NCI-H510A treated with DMSO at 0.1 percent for 48 hours (cell line): ENCODE measurements at regions not wholly inside any gene's neighbourhood (a gene's known extent, or its start where the extent isn't known, plus 50 kb on each side); places are given as distances from the start of the nearest gene placed in this dataset.

Experiments
- DNase-seq: peaks from one replicate; lab custom pipeline; 2025; lab: John Stamatoyannopoulos, UW

DNA sequence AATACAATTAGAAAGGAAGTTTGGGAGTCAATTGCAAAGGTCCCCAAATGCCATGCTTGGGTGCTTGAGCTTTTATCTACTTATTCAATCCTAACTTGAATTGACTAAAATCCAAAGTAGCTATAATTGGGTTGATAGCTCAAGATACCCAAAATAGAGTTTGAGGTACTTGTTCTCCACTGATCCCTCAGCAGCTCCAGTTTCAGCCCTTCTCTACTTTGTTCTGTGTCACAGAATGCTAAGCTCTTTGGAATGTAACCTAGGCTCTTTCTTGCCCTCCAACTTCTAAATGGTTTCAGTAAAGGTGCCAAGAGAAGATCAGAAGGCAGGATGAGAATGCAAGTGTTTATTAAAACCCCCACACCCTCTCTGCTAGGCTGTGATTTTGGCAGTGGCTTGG is 251.4 kb upstream of the CLEC14A start:
- DNase-seq: no peak

DNA sequence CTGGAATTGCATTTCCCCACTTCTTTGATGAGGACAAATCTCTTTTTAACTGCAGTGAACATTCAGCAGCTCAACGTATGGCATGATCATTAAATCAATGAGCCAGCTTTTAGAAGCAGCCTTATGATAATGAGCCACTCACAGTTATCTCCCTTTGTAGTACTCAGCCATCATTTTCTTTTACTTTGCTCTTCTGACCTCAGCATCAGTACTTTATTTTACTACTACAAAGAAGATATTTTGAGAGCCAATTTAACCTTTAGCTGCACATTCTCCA is 250.0 kb upstream of the CLEC14A start:
- no peak for DNase-seq

GRCh38 chr14:38505221-38505972 is 249.5 kb upstream of the CLEC14A start:
- no peak for DNase-seq

DNA sequence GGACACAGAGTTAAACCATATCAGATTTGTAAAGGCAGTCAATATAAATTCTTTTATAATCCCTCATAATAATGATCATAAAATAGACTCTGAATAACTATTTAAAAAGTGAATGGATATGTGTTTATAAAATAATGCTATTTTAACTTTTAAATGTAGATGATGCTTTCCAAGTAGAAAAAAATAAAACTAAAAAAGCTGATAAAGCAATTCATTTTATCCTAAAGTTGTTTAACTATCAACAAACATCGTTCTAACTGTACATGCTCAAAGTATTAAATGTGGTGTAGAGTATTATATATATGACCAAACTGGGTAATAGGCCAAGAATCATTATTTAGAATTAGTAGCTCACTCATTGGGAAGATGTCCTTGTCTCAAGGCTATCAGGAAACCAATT is 248.3 kb upstream of the CLEC14A start:
- no peak for DNase-seq

DNA sequence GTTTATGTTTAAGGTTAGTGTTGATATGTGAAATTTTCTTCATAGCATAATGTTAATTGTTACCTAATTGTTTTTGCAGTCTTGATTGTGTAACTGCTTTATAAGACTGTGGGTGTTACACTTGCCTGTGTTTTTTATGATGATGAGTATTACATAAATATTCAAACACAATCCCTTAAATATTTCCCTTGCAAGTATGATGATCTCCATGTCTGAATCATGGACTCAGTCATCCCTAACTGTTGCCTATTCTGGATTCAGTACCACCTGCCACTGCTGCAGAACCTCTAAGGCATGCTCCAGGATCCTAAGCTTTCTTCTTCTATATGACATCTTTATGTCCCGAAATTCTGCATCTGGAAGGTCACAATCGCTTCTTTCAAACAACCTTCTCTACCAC is 246.3 kb upstream of the CLEC14A start:
- no peak for DNase-seq

DNA sequence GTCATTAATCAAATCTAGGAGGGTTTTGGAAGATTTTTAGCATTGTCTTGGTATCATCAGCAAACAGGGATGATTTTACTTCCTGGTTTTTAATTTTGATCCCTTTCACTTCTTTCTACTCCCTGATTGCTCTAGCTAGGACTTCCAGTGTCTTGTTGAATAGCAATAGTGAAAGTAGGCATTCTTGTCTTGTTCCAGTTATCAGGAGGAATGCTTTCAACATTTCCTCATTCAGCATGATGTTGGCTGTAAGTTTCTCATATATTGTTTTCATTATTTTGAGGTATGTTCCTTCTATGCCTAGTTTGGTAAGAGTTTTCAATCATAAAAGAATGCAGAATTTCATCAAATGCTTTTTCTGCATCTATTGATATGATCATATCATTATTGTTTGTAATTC is 244.2 kb upstream of the CLEC14A start:
- DNase-seq: no peak

DNA sequence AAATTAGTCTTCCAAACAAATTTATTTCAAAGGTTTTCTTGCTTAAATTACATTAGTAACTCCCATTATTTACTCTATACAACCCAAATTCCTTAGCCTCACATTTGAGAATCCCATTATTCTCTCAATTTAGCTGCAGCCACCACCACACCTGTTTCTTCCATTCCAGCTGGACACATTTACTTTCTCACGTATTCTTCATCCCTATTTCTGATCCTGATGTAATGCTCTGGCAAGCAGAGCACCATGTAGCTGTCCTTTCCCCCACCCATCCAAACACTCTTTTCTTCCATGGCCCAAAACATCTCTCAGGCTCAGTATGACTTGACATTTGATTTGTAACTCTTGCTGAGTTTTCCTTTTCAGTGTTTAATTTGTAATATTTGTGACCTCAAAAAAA is 240.2 kb upstream of the CLEC14A start:
- DNase-seq: no peak

GRCh38 chr14:38490273-38490672 is 234.4 kb upstream of the CLEC14A start:
- DNase-seq: no peak

DNA sequence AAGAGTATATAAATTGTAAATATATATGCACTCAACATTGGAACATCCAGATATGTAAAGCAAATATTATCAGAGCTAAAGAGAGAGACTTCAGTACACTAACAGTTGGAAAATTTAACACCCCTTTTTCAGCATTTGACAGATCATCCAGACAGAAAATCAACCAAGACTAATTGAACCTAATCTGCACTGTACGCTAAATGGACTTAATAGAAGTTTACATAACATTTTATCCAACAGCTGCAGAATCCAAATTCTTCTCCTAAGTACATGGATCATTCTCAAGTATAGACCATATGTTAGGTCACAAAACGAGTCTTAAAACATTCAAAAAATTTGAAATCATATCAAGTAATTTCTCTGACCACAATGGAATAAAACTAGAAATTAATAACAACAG is 229.1 kb upstream of the CLEC14A start:
- DNase-seq: no peak

DNA sequence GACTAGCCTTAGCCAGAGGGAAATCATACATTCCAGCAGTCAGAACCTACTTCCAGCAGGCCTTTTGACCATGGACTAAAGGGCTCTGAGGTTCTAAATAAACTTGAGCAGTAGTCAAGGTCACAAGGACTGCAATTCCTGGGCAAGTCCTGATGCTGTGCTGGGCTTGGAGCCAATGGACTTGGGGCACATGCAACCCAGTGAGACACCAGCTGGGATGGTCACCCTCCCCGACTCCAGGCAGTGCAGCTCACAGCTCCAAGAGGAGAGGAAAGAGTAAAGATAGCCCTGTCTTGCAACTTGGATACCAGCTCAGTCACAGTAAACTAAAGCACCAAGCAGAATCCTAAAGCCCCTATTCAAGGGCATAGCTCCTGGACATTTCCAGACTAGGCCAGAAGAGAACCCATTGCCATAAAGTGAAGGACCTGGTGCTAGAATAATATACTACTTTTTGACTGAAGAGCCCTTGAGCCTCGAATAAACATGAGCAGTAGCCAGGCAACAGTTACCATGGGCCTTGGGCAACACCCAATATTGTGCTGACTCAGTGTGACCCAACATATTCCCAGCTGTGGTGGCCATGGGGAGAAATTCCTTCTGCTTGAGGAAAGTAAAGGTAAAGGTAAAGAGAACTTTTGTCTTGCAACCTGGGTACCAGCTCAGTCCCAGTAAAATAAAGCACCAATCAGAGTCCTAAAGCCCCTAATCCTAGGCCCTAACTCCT is 226.2 kb upstream of the CLEC14A start:
- DNase-seq: peak; percentile 92

DNA sequence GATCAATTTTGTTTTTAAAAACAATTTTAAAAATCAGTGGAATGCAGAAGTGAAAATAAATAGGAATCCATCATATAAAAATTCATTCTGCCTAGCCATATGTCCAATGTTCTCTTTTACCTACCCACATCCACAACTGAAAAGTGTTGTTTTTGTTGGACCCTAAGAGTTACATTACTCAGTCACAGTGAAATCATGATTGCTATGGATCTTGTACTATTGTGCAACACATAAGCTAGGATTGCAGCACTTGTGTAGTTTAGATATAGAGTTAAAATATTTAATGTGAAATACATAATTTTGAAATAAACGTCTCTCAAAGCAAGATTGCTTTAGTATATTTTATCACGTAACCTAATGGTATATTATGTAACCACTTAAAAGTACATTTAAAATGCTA is 213.3 kb upstream of the CLEC14A start:
- DNase-seq: no peak

- no peak for DNase-seq
These were observed 186.3 kb upstream of the CLEC14A start for GRCh38 chr14:38442208-38442607.

DNA sequence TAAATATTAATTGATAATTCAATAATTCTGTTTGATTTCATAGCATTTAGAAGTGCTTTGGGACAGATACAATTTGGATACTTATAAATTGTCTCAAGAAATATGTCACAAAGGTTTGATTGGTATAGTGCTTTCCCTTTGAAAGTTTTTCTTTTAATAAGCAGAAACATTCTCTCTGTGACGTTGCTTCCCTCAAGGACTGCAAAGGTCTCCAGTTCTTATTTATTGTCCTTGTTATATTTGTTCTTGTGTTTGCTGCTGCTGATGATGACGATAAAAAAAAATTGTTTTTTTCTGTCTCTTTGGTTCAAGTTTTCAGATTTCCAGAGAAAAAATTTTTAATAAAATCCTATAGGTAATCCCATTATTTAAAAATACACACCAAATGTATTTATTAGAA is 176.3 kb upstream of the CLEC14A start:
- no peak for DNase-seq

- DNase-seq: no peak
These were observed 175.3 kb upstream of the CLEC14A start for GRCh38 chr14:38431156-38431555.

GRCh38 chr14:38430522-38430921 is 174.6 kb upstream of the CLEC14A start:
- no peak for DNase-seq

DNA sequence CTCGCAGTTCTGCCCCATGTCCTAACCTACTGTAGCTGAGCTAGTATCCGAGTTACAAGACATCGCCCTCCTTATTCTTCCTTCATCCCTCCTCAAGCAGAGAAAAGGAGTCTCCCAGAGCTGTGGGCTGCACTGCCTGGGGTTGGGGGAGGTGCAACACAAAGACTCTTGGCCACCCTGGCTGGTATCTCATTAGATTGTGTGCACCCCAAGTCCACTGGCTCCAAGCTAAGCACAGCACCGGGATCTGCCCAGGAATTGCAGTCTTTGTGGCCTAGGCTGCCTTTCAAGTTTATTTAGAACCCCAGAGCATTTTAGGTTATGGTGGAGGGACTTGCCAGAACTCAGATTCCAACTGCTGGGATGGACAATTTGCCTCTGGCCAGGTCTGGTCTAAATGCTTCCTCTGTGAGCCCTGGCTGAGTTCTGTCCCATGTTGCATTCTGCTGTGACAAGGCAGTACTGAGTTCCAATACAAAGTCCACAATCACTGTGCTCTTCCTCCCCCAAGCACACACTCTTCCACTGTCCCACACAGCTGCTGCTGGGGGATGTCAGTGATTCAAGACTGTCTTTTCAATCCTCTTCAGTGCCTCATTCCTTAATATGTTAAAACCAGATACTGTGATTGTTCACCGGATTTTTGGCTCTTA is 169.6 kb upstream of the CLEC14A start:
- DNase-seq: no peak

DNA sequence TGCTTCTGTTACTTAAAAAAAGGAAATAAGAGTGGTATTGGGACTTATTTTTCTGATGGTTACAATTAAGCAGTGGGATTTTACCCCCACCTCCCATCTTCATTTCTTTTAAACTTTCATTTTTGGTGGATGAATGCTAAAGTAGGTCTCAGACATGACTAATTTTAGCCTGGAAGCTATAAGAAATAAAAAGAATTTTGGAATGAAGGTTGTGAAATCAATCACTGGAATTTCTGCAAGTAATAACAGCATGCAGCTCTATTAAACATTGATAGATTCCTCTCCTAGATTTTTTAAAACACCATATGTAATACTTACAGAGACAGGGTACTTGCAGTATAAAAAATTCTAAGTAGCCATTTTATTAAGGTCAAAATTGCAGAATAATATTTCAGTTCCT is 164.2 kb upstream of the CLEC14A start:
- DNase-seq: no peak

DNA sequence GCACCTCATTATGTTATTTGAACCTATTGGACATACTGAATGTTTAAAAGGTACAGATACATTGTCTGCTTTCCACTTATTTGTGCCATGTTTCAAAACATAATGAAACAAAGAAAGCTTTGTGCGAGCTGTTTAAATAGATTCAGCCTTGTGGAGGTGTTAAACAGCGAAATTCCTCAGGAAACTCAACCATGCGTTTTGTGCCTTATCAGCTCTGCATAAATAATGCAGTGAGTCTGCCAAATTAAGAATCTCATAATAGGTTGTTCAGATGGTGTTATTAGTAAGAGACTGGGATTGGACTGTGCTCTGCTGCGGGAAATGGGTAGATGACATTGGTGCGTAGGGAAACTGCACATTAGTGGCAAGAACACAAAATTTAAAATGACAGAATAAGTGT is 163.7 kb upstream of the CLEC14A start:
- no peak for DNase-seq

- DNase-seq: no peak
These were observed 156.8 kb upstream of the CLEC14A start for GRCh38 chr14:38412654-38413053.

DNA sequence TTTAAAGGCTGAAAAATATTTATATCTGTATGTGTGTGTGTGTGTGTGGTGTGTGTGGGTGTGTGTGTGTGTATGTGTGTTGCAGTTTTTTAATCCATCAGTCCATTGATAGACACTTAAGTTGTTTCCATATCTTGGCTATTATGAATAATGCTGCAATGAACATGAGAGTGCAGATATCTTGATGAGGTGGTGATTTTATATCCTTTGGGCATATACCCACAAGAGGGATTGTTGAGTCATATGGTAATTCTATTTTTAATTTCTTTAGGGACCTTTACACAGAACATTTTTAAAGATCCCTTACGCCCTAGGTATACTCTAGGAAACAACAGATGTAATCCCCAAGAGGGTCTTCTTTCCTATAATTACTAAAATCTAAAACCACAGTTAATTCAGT is 154.5 kb upstream of the CLEC14A start:
- no peak for DNase-seq

GRCh38 chr14:38409071-38409705 is 153.3 kb upstream of the CLEC14A start:
- no peak for DNase-seq

DNA sequence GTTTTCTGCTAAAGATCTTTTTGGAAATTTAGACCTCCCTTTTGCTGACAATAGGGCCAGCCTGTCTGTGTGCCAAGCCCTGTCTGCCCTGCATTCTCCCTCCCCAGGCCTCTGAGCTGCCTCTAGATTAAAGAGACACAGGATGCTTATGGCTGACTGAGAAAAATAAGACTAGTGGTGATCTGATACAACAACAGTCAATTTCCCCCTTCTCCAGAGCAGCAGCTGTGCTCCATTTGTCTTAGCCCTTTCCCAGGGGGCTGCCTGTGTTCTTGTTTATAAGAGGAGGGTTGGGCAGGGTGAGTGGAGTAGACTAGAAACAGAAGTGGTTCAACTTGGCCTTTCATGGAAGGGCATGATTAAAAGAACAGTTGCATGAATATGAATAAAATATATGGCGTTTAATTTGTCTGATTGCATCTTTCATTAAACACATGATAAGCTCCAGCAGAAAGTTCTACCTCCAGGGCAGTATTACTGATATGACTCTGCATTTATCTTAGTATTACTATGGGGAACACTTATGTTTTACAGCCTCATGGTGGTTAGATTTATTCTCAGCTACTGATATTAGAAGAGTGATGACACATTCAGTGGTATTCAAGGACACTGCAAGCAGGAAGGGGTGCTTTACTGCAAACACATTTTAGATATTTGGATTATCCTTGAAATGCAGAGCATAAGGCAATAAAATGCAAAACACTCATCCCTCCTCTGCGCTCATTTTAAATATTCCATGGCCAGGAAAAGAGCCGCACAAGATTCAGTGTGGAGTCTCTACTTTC is 150.2 kb upstream of the CLEC14A start:
- peak; percentile 9 for DNase-seq
